Vagina (tissue), 2 donors: ENCODE measurements at regions not wholly inside any gene's neighbourhood (a gene's known extent, or its start where the extent isn't known, plus 50 kb on each side); places are given as distances from the start of the nearest gene placed in this dataset.

ENCODE experiments used
- DNase-seq, 2 donors: peaks; one replicate each; pipeline ENCODE4 v3.0.0-alpha.2; 2017; ENCODE audit errors: extremely low spot score in 2 of 2
- H3K27ac ChIP-seq: fragments of 200-600 bp; sonication (generic); one replicate; pipeline ENCODE4 v1.5.1; 2019
- H3K27me3 ChIP-seq: fragments of 200-600 bp; sonication (generic); one replicate; pipeline ENCODE4 v1.5.1; 2019
- H3K36me3 ChIP-seq, 2 donors: fragments of 200-600 bp; sonication (generic); one replicate each; pipeline ENCODE4 v1.5.1; 2017 to 2019
- H3K4me1 ChIP-seq: fragments of 200-600 bp; sonication (generic); one replicate; pipeline ENCODE4 v1.5.1; 2019
- H3K4me3 ChIP-seq, 2 donors: fragments of 200-600 bp; sonication (generic); 1 replicate in 1 of 2; 2 replicates in 1 of 2; pipeline ENCODE4 v1.5.1; 2016 to 2019
- H3K9me3 ChIP-seq: fragments of 200-600 bp; sonication (generic); one replicate; pipeline ENCODE4 v1.5.1; 2019
- POLR2A ChIP-seq, 2 donors: fragments of 450-650 bp; IDR thresholded peaks; one replicate each; pipeline ENCODE4 v1.6.1; 2017; ENCODE audit warnings: antibody characterized with exemption in 2 of 2, mild to moderate bottlenecking in 2 of 2, moderate library complexity in 2 of 2
- POLR2AphosphoS5 ChIP-seq, 2 donors: sonication (generic); formaldehyde crosslinking; IDR thresholded peaks; one replicate each; pipeline ENCODE4 v1.9.0; 2017; ENCODE audit warnings: antibody characterized with exemption in 2 of 2, mild to moderate bottlenecking in 2 of 2, low read depth in 1 of 2; ENCODE audit not compliant: insufficient read depth in 1 of 2
- intact Hi-C: fragments of 100-400 bp; cut with DNase I; formaldehyde crosslinking; loops from one replicate; pipeline ENCODE4 v1.15.1; 2023
- TF ChIP-seq, protein P1 (sequence below), 3 experiments: fragments of 450-650 bp in 2 of 3; fragments of 200-600 bp in 1 of 3; sonication (generic) in 1 of 3; IDR thresholded peaks; one replicate each; pipeline ENCODE4 v1.5.1; 2017 to 2019; ENCODE audit warnings: antibody characterized with exemption in 3 of 3, mild to moderate bottlenecking in 2 of 3, moderate library complexity in 2 of 3

DNA sequence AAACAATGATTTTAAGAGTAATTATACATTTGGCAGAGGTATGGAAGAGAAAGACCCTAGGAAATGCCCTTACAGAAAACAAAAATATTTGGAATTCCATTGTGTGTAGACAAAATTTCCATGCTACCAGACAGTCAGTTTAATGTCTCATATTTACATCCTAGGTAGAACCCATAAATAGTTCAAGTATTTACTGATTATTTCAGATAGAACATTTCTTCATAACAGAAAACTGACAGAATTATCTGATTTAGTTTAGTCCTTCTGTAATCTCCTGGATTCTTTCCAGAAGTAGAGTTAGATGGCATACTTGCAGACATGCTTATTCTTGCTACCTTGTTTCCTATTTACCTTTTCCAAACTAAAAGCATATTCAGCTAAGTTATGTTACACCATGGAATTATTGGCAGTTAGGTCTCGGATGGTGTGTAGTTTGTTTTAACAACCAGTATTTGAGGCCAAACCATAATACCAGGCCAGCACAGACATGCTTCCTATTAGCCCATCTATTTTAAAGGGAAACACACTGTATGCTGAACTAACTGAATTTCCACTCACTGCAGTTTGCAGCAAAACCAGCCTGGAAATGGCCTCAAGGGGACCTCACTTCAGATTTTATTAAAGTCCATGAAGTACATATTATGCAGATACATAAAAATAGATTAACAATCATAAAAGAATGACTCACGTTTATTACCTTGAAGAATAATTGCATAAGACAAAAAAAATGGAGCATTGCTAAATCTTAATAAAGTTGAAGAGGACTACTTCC, 126.6 kb upstream of the LRIG3 start:
- Histone ChIP-seq H3K27me3 (no peaks in the 10 kb centered on the region), H3K4me1 (no peaks in the 10 kb centered on the region), H3K36me3 (no peaks in the 10 kb centered on the region), H3K27ac (no peak overlapping the region), H3K4me3 (no peak overlapping the region), H3K9me3 (no peaks in the 10 kb centered on the region)
- intact Hi-C loops, result no loop called here
- TF ChIP-seq POLR2A (IDR thresholded peaks at IDR 0.05) (no peak), POLR2AphosphoS5 (IDR thresholded peaks at IDR 0.05; ENCODE audit: insufficient read depth in 1 of 2, low read depth in 1 of 2) (peak in 1 of 2 donors; percentile 39)
- TF ChIP-seq, protein P1, sequence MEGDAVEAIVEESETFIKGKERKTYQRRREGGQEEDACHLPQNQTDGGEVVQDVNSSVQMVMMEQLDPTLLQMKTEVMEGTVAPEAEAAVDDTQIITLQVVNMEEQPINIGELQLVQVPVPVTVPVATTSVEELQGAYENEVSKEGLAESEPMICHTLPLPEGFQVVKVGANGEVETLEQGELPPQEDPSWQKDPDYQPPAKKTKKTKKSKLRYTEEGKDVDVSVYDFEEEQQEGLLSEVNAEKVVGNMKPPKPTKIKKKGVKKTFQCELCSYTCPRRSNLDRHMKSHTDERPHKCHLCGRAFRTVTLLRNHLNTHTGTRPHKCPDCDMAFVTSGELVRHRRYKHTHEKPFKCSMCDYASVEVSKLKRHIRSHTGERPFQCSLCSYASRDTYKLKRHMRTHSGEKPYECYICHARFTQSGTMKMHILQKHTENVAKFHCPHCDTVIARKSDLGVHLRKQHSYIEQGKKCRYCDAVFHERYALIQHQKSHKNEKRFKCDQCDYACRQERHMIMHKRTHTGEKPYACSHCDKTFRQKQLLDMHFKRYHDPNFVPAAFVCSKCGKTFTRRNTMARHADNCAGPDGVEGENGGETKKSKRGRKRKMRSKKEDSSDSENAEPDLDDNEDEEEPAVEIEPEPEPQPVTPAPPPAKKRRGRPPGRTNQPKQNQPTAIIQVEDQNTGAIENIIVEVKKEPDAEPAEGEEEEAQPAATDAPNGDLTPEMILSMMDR (IDR thresholded peaks at IDR 0.05), result no peak
- DNase-seq, result no peak

DNA sequence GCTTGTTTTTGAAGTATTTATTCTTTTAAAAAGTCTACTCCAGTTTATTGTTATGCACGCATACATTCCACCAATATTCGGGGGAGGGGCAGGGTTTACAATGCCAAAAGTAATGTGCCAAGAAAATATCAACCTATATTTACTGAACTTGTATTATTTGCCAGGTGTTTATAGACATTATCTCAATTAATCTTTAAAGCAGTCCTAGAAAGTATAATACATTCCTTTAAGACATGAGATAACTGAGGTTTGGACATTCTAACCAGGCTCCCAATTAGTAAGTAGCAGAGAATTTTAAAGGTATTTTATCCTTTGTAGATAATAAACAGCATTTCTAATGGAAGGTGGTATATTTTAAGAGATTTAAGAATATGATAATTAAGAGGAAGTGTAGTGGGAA, 124.5 kb upstream of the LRIG3 start:
- TF ChIP-seq, protein P1 (IDR thresholded peaks at IDR 0.05), result no peak
- TF ChIP-seq POLR2A (IDR thresholded peaks at IDR 0.05) (no peak), POLR2AphosphoS5 (IDR thresholded peaks at IDR 0.05; ENCODE audit: insufficient read depth in 1 of 2, low read depth in 1 of 2) (no peak)
- no peak for DNase-seq
- Histone ChIP-seq H3K36me3 (no peaks in the 10 kb centered on the region), H3K9me3 (no peaks in the 10 kb centered on the region), H3K4me1 (peaks cover 13% of the 10 kb centered on the region), H3K27me3 (no peaks in the 10 kb centered on the region), H3K27ac (no peak overlapping the region), H3K4me3 (no peak overlapping the region)
- intact Hi-C loops, result no loop called here

DNA sequence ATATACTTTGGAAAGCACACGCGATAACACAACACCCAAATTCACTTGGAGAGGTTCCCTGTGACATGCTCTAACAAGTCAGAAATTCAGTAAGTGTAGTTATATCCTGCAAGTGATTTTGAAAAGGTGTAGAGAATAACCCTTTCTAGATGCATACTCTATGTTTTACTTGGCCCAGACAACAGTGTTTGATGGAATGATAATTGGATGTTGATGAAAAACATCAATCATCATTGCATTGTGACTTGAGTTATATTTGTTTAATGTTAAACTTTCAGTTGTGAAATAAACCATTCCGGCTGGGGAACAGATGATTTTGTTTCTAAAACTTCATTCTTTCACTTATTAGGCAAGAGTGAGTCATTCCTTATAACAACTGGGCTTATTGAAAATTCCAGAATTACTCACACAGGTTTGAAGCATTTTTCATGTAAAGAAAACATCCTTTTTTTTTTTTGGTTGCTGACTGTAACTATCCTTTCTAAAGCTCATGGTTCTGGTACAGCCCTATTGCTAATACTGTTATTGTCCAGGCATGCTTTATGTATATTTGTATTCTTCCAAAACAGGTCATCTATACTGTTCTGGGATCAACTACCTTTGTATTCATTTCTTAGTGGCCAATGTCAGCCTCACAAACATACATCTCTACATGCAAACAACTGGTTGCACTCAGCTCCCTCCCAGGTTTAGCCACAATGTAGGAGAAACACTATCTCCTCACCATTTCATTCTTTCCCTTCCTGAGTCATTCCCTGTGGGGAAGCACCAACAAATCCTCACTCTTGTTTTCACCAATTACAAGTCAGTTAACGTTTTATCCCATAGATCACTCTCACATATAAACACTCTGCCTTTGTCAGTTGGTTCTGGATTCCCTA, 121.2 kb upstream of the LRIG3 start:
- Histone ChIP-seq H3K4me1 (peaks cover 26% of the 10 kb centered on the region), H3K36me3 (no peaks in the 10 kb centered on the region), H3K27me3 (no peaks in the 10 kb centered on the region), H3K4me3 (no peak overlapping the region), H3K27ac (peak overlapping the region; percentile 54), H3K9me3 (no peaks in the 10 kb centered on the region)
- TF ChIP-seq POLR2A (IDR thresholded peaks at IDR 0.05) (no peak), POLR2AphosphoS5 (IDR thresholded peaks at IDR 0.05; ENCODE audit: insufficient read depth in 1 of 2, low read depth in 1 of 2) (peak; percentile 30 to 73)
- DNase-seq, result no peak
- intact Hi-C loops, result no loop called here

DNA sequence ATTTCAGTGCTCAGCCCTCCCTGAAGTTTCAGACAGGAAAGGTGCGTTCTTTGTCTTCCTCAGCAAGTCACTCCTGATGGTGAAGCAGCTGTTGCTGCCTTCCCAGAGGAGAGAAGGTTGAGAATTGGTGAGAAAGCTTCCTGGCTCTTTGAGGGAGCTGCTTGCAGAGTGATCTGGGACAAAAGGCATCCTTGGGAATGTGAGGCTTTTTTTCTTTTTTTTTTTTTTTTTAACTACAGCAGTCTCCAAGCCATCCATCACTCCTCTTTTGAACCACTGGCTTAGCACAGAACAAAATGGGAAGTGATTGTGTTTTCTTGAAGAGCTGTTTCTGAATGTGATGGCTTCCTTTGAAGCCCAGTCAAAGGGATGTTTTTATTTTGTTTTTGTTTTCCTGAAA, 120.4 kb upstream of the LRIG3 start:
- Histone ChIP-seq H3K4me3 (no peak overlapping the region), H3K9me3 (no peaks in the 10 kb centered on the region), H3K27me3 (no peaks in the 10 kb centered on the region), H3K27ac (peak overlapping the region; percentile 54), H3K4me1 (peaks cover 27% of the 10 kb centered on the region), H3K36me3 (no peaks in the 10 kb centered on the region)
- TF ChIP-seq POLR2A (IDR thresholded peaks at IDR 0.05) (no peak), POLR2AphosphoS5 (IDR thresholded peaks at IDR 0.05; ENCODE audit: insufficient read depth in 1 of 2, low read depth in 1 of 2) (no peak)
- TF ChIP-seq, protein P1 (IDR thresholded peaks at IDR 0.05), result no peak
- DNase-seq, result no peak
- intact Hi-C loops, result no loop called here

DNA sequence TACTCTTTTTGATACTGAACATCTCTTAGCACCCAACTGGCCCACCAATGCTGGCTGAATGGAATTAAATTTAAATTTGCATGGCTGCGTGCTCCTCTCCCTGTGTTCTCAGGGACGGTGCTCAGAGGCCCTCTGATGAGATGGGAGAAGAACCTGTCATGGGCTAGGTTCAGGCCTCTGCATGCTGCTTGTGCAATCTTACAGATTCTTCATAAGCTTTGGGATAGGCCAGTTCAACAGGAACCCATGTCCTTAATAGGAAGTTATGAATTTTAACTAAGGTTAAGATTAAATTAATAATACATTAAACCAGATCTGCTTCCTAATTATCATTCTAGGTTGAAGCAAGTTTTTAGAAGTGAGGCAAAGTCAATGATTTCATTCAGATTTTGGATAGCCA, 119.7 kb upstream of the LRIG3 start:
- peaks cover 27% of the 10 kb centered on the region for H3K4me1 ChIP-seq
- no peak overlapping the region for H3K4me3 ChIP-seq
- DNase-seq, result no peak
- TF ChIP-seq POLR2AphosphoS5 (IDR thresholded peaks at IDR 0.05; ENCODE audit: insufficient read depth in 1 of 2, low read depth in 1 of 2) (no peak), POLR2A (IDR thresholded peaks at IDR 0.05) (no peak)
- TF ChIP-seq, protein P1 (IDR thresholded peaks at IDR 0.05), result no peak
- intact Hi-C loops, result no loop called here
- H3K27me3 ChIP-seq, result no peaks in the 10 kb centered on the region
- H3K27ac ChIP-seq, result peak overlapping the region; percentile 54
- no peaks in the 10 kb centered on the region for H3K36me3 ChIP-seq
- H3K9me3 ChIP-seq, result no peaks in the 10 kb centered on the region
